Kidney (tissue), 13 donors: ENCODE measurements at regions not wholly inside any gene's neighbourhood (a gene's known extent, or its start where the extent isn't known, plus 50 kb on each side); places are given as distances from the start of the nearest gene placed in this dataset.

Source experiments
- DNase-seq, 5 donors: peaks; one replicate each; pipeline ENCODE4 v3.0.0-alpha.2; 2013 to 2020
- FAIRE-seq: peaks from 2 replicates; lab custom pipeline; 2012; peaks lifted over from hg19 to GRCh38; lab: Jason Lieb, UNC
- H3K27ac ChIP-seq, 2 donors: one replicate each; pipeline ENCODE4 v1.7.0; 2013; ENCODE audit warnings: low read depth in 2 of 2, low read length in 2 of 2, inconsistent platforms in 1 of 2
- H3K27me3 ChIP-seq: one replicate; pipeline ENCODE4 v1.7.1; 2013; ENCODE audit warnings: low read length, inconsistent platforms; ENCODE audit not compliant: control insufficient read depth, insufficient read depth
- H3K36me3 ChIP-seq, 3 donors: one replicate each; pipeline versions ENCODE4 v1.7.0 to v1.7.1; 2013; ENCODE audit warnings: low read length in 3 of 3, control low read depth in 1 of 3, inconsistent platforms in 1 of 3; ENCODE audit not compliant: insufficient read depth in 3 of 3, control insufficient read depth in 2 of 3
- H3K4me1 ChIP-seq, 3 donors: one replicate each; pipeline versions ENCODE4 v1.7.0 to v1.7.1; 2013; ENCODE audit warnings: low read length in 3 of 3, inconsistent platforms in 1 of 3, low read depth in 1 of 3; ENCODE audit not compliant: control insufficient read depth in 2 of 3, insufficient read depth in 2 of 3
- H3K4me3 ChIP-seq, 3 donors: one replicate each; pipeline versions ENCODE4 v1.7.0 to v1.8.1; 2013; ENCODE audit warnings: low read length in 3 of 3, control low read depth in 1 of 3, inconsistent platforms in 1 of 3
- H3K9ac ChIP-seq, 3 donors: one replicate each; pipeline versions ENCODE4 v1.7.0 to v1.7.1; 2013; ENCODE audit warnings: low read length in 3 of 3, control low read depth in 1 of 3, inconsistent platforms in 1 of 3
- H3K9me3 ChIP-seq, 3 donors: one replicate each; pipeline versions ENCODE4 v1.7.0 to v1.7.1; 2013; ENCODE audit warnings: low read length in 3 of 3, control low read depth in 1 of 3, inconsistent platforms in 1 of 3; ENCODE audit not compliant: control insufficient read depth in 2 of 3, insufficient read depth in 1 of 3
- CTCF ChIP-seq: IDR thresholded peaks from 3 replicates; pipeline ENCODE4 v1.5.1; 2012; ENCODE audit warnings: mild to moderate bottlenecking, moderate library complexity, borderline replicate concordance; ENCODE audit not compliant: insufficient read depth; ENCODE audit errors: extremely low read depth
- intact Hi-C: fragments of 100-400 bp; cut with DNase I; formaldehyde crosslinking; loops from one replicate; pipeline ENCODE4 v1.11.1; 2022
- donor health status: control.
- donor health status: control.
- donor health status: control.
- donor health status: control.
- donor health status: control.
- donor health status: DM: yes; HTN: yes; CAD: no.
- donor health status: Normal renal cell carcinoma (clear cell type).

GRCh38 chr3:159672728-159673688 lies 315.6 kb upstream of the IL12A start:
- H3K9me3 ChIP-seq = no peaks in the 10 kb centered on the region
- H3K4me3 ChIP-seq = no peak overlapping the region
- DNase-seq (peak in 1 of 5 donors; percentile 9), FAIRE-seq (no peak)
- no peak overlapping the region for H3K9ac ChIP-seq
- H3K36me3 ChIP-seq = no peaks in the 10 kb centered on the region
- no peak for TF ChIP-seq CTCF
- H3K27ac ChIP-seq = no peak overlapping the region
- intact Hi-C loops = no loop called here
- H3K27me3 ChIP-seq = no peaks in the 10 kb centered on the region
- H3K4me1 ChIP-seq = peaks cover 0 to 26% (median 3%) of the 10 kb centered on the region in 3 donors

GRCh38 chr3:159674583-159674982 lies 314.1 kb upstream of the IL12A start:
- Histone ChIP-seq H3K9ac (no peak overlapping the region), H3K4me3 (no peak overlapping the region), H3K27me3 (no peaks in the 10 kb centered on the region), H3K4me1 (peaks cover 0 to 14% (median 3%) of the 10 kb centered on the region in 3 donors), H3K27ac (no peak overlapping the region), H3K36me3 (no peaks in the 10 kb centered on the region), H3K9me3 (no peaks in the 10 kb centered on the region)
- intact Hi-C loops = no loop called here
- no peak for TF ChIP-seq CTCF
- DNase-seq = no peak
- no peak for FAIRE-seq

- no peaks in the 10 kb centered on the region for H3K36me3 ChIP-seq
- H3K4me1 ChIP-seq = peaks cover 0 to 7% (median 0%) of the 10 kb centered on the region in 3 donors
- no peak for DNase-seq
- no peak overlapping the region for H3K27ac ChIP-seq
- no peaks in the 10 kb centered on the region for H3K9me3 ChIP-seq
- no peak overlapping the region for H3K4me3 ChIP-seq
- no peaks in the 10 kb centered on the region for H3K27me3 ChIP-seq
- intact Hi-C loops = no loop called here
- H3K9ac ChIP-seq = no peak overlapping the region
- TF ChIP-seq CTCF = no peak
- FAIRE-seq = no peak
Observed at GRCh38 chr3:159675285-159675684, 313.4 kb upstream of the IL12A start.
